A673 (cell line): ENCODE measurements at regions not wholly inside any gene's neighbourhood (a gene's known extent, or its start where the extent isn't known, plus 50 kb on each side); places are given as distances from the start of the nearest gene placed in this dataset.

Source experiments
- EZH2 ChIP-seq: fragments of 200-600 bp; sonication (generic); IDR thresholded peaks from 2 replicates; pipeline ENCODE4 v1.6.1; 2017; ENCODE audit warnings: borderline replicate concordance, low read depth, mild to moderate bottlenecking, mixed read lengths, antibody characterized with exemption, low read length; ENCODE audit not compliant: poor library complexity, severe bottlenecking
- TF ChIP-seq, protein P1 (sequence below): fragments of 300-800, 200-600 bp; sonication (generic); conservative IDR thresholded peaks from 2 replicates; pipeline ENCODE4 v1.5.1; 2017; ENCODE audit warnings: low read depth, mild to moderate bottlenecking, antibody characterized with exemption, low read length, moderate library complexity, mixed read lengths

DNA sequence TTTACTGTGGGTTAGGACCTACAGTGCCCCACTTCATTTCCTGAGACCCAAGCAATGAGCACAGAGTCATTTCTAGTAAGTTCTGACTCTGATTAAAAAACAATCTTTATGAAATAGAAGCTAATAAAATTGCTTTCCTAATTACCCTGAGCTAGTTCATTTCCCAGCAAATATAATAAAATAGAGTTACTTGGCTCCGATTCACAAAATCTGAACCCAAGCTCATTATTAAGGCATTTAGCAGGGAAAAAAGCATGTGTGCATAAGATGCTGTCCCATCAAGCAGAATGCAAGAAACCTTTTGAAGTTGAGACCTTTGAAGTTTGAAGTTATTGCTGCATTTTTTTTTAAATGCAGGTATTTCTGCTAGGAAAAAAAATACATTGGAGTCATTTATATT lies 629.1 kb downstream of the BCL11A start:
- TF ChIP-seq, protein P1, sequence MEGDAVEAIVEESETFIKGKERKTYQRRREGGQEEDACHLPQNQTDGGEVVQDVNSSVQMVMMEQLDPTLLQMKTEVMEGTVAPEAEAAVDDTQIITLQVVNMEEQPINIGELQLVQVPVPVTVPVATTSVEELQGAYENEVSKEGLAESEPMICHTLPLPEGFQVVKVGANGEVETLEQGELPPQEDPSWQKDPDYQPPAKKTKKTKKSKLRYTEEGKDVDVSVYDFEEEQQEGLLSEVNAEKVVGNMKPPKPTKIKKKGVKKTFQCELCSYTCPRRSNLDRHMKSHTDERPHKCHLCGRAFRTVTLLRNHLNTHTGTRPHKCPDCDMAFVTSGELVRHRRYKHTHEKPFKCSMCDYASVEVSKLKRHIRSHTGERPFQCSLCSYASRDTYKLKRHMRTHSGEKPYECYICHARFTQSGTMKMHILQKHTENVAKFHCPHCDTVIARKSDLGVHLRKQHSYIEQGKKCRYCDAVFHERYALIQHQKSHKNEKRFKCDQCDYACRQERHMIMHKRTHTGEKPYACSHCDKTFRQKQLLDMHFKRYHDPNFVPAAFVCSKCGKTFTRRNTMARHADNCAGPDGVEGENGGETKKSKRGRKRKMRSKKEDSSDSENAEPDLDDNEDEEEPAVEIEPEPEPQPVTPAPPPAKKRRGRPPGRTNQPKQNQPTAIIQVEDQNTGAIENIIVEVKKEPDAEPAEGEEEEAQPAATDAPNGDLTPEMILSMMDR: no peak
- no peak for TF ChIP-seq EZH2
